ENCODE measurements at regions not wholly inside any gene's neighbourhood (a gene's known extent, or its start where the extent isn't known, plus 50 kb on each side); places are given as distances from the start of the nearest gene placed in this dataset.
"Not testable (repeated sequence)": the region's sequence is repeated elsewhere in the genome, so short reads cannot be mapped to it uniquely, and the experiment has no call there.

- DNase-seq (ENCODE audit: low read depth) = no peak
Observed at GRCh38 chr20:29687438-29687837, 1570.0 kb upstream of the DEFB115 start.

- no peak for DNase-seq (ENCODE audit: low read depth)
Observed at GRCh38 chr20:29689411-29690225, 1567.8 kb upstream of the DEFB115 start.

- DNase-seq (ENCODE audit: low read depth) = no peak
Observed at GRCh38 chr20:29690274-29690673, 1567.2 kb upstream of the DEFB115 start.

GRCh38 chr20:29740601-29740950 is 1516.9 kb upstream of the DEFB115 start:
- DNase-seq (ENCODE audit: low read depth) = no peak

- DNase-seq (ENCODE audit: low read depth) = no peak
Observed at GRCh38 chr20:29740951-29741593, 1516.4 kb upstream of the DEFB115 start.

GRCh38 chr20:29741594-29741893 is 1515.9 kb upstream of the DEFB115 start:
- DNase-seq (ENCODE audit: low read depth) = no peak

- no peak for DNase-seq (ENCODE audit: low read depth)
Observed at GRCh38 chr20:29741894-29742698, 1515.4 kb upstream of the DEFB115 start.

GRCh38 chr20:29742699-29743100 is 1514.8 kb upstream of the DEFB115 start:
- no peak for DNase-seq (ENCODE audit: low read depth)

- no peak for DNase-seq (ENCODE audit: low read depth)
Observed at GRCh38 chr20:29743101-29743931, 1514.1 kb upstream of the DEFB115 start.

- DNase-seq (ENCODE audit: low read depth) = no peak
Observed at GRCh38 chr20:29744071-29744470, 1513.4 kb upstream of the DEFB115 start.

GRCh38 chr20:29745534-29746245 is 1511.8 kb upstream of the DEFB115 start:
- not testable (repeated sequence) for DNase-seq (ENCODE audit: low read depth)

- no peak for DNase-seq (ENCODE audit: low read depth)
Observed at GRCh38 chr20:29750268-29750899, 1507.1 kb upstream of the DEFB115 start.

- not testable (repeated sequence) for DNase-seq (ENCODE audit: low read depth)
Observed at GRCh38 chr20:29752644-29753425, 1504.6 kb upstream of the DEFB115 start.

- DNase-seq (ENCODE audit: low read depth) = not testable (repeated sequence)
Observed at GRCh38 chr20:29753426-29753746, 1504.1 kb upstream of the DEFB115 start.

GRCh38 chr20:29753879-29754278 is 1503.6 kb upstream of the DEFB115 start:
- not testable (repeated sequence) for DNase-seq (ENCODE audit: low read depth)

GRCh38 chr20:29755854-29756498 is 1501.5 kb upstream of the DEFB115 start:
- DNase-seq (ENCODE audit: low read depth) = not testable (repeated sequence)

GRCh38 chr20:29756664-29757063 is 1500.8 kb upstream of the DEFB115 start:
- DNase-seq (ENCODE audit: low read depth) = no peak

GRCh38 chr20:29761621-29762385 is 1495.7 kb upstream of the DEFB115 start:
- not testable (repeated sequence) for DNase-seq (ENCODE audit: low read depth)

- no peak for DNase-seq (ENCODE audit: low read depth)
Observed at GRCh38 chr20:29762620-29763019, 1494.8 kb upstream of the DEFB115 start.

All from fibroblast of gingiva (primary cell).